GM21723 (cell line): ENCODE measurements at regions not wholly inside any gene's neighbourhood (a gene's known extent, or its start where the extent isn't known, plus 50 kb on each side); places are given as distances from the start of the nearest gene placed in this dataset.
"Not testable (repeated sequence)": the region's sequence is repeated elsewhere in the genome, so short reads cannot be mapped to it uniquely, and the experiment has no call there.

Source experiments
- ATAC-seq: cut with Tn5 transposase; IDR thresholded peaks from one replicate; pipeline ENCODE4 v1.9.1; 2021; ENCODE audit warnings: mild to moderate bottlenecking, moderate library complexity; ENCODE audit not compliant: unreplicated experiment

DNA sequence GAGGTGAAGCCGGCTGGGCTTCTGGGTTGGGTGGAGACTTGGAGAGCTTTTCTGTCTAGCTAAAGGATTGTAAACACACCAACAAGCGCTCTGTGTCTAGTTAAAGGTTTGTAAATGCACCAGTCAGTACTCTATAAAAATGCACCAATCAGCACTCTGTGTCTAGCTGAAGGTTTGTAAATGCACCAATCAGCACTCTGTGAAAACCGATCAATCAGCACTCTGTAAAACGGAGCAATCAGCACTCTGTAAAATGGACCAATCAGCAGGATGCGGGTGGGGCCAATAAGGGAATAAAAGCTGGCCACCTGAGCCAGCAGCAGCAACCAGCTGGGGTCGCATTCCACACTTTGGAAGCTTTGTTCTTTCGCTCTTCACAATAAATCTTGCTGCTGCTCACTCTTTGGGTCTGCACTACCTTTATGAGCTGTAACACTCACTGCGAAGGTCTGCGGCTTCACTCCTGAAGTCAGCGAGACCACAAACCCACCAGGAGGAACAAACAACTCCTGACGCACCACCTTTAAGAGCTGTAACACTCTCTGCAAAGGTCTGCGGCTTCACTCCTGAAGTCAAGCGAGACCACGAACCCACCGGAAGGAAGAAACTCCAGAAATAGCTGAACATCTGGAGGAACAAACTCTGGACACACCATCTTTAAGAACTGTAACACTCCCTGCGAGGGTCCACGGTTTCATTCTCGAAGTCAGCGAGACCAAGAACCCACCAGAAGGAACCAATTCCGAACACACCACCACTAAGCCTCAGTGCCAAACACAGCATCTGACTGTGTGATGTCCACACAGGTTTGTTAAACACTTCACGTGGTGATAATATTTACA, 378.2 kb upstream of the CCDC54 start:
- peak; percentile 67 for ATAC-seq

DNA sequence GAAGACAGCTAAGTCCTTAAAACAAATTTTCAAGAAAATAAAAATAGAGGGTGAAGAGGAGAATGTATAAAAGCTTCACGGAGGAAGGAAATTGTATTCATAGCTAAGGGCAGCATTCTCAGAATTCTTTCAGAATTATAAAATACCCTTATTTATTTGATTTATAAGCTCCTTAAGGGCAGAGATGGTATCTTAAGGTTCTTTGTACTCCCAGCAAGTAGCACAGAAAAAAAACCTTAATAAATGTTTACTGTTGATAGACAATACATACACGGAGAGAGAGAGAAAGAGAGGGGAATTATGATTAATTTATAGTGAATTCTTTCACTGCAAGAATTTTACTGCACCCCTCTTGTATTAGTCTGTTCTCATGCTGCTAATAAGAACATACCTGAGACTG, 375.6 kb upstream of the CCDC54 start:
- no peak for ATAC-seq

- not testable (repeated sequence) for ATAC-seq
Measured at GRCh38 chr3:107005352-107005751, 371.9 kb upstream of the CCDC54 start.

GRCh38 chr3:107008213-107008612, 369.0 kb upstream of the CCDC54 start:
- ATAC-seq, result no peak

DNA sequence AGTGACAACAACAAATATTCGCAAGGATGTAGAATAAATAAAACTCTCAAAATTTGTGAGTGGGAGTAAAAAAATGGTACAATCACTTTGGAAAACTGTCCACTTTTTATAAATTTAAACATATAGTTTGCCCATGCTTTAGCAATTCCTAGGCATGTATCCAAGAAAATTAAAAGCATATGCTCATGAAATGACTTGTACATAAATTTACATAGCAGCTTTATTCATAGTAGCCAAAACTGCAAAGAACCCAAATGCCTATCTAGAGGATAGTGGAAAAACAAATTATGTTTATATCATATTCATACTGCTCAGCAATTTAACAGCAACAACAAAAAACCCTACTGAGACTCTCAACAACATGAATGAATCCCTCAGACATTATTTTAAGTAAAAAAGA, 363.6 kb upstream of the CCDC54 start:
- no peak for ATAC-seq

DNA sequence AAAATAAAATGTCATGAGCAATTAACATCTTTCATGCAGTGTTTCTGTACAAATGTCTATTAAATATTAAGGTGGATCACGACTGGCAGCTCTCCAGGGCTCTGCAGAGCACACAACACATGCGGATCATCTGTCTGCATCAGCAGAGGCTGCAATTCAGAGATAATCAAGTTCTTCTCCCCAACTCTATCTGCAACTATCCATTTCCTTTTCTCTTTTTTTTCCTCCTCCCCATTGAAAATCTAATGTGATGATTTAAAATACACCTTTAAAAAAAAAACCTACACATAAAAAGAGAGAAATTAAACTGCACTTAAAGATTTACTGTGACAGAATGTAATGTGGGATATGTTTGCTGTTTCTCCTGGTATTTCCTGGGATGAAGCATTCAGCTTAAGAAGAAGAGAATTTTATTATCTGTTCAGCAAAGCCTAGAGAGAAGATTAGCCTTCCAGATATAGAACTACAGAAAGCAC, 352.6 kb upstream of the CCDC54 start:
- no peak for ATAC-seq

DNA sequence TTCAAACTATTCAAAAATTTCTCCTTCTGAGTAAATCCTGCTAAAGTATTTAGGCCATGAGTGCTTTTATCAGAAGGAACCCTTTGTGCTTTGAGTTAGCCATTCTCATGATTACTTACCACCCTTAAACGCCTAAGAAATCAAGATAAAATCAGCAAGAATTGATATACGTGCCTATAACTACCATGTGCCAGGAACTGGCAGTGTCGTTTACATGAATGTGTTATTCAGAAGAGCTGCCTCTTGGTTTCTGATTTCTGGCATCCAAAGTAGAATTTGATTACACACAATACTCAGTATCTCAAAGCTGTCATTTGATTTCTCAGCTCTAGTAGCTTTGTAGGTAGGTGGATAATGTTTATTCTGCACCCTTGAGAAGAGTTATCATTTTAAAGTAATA, 351.3 kb upstream of the CCDC54 start:
- no peak for ATAC-seq

DNA sequence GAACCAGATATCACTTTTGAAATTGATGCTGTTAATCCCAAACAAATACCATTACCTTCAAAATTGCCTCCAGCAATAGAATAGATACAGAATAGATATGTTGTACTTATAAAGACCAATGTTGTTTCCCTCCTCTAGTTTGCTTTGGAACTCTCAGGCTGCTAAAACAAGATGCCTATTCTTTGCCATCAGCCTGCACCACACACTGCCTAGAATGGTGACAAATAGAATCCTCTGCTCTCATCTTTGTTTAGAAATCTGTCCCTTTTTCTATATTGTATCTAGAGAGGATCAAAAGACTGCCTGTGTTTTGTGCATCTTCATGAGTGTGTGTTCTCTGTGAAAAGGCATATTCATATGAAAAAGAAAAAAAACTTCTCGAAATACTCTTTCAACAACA, 349.2 kb upstream of the CCDC54 start:
- ATAC-seq, result no peak

DNA sequence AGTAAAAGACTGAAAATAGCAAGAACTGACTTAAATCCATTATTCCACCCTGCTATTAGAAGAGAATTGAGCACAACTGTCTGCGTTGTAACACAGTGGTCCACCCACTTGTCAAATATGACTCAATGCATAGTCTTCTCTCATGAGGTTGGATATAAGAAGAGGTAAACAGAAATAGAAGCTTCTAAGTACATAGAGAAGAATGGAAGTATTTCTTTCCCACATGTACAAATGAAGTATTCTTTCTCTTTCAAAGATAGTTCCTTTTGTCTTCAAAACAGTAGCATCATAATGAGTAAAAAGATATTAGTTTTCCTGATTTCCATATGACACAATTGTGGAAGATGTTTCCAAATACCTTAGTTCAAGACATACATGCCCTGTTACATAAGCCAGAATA, 348.6 kb upstream of the CCDC54 start:
- ATAC-seq, result no peak

DNA sequence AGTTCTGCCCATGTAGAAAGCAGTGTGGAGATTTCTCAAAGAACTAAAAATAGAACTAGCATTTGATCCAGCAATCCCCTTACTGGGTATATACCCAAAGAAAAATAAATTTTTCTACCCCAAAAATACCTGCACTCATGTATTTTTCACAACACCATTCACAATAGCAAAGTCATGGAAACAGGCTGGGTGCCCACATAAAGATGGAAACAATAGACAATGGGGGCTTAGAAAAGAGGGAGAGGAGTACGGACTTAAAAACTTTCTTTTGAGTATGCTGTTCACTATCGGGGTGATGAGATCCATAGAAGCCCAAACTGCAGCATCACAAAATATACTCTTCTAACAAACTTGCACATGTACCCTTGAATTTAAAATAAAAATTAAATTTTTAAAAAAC, 345.1 kb upstream of the CCDC54 start:
- ATAC-seq, result no peak

DNA sequence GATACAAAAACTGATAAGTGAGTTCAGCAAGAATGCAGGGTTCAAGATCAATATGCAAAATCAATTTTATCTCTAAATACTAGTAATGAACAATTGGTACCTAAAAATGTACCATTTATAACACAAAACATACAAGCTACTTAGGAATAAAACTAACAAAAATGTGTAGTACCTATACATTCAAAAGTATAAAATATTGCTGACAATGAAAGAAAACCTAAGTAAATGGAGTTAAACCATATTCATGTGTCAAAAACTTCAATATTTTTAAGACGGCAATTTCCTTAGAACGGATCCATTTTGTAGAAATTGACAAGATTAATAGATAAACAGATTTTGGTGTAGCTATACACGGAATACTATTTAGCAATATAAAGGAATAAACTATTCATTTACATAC, 343.1 kb upstream of the CCDC54 start:
- no peak for ATAC-seq

DNA sequence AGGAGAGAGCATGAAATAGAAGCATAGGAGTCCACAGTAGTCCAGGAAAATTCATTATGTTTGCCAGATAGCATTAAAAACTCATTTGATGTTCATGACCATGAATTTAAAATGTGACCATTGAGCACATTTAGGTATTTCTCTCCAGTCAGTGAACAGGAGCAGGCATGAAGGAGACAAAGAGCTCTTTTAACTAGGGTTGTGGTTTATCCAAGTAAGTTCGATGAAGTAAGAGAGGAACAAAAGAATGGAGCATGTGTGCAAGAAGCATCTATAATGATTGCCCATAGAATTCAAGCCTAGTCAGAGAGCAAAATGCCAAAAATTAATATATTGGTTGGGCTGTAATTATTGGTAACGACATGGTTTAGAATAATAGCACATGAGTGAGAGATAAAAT, 342.1 kb upstream of the CCDC54 start:
- ATAC-seq, result no peak

GRCh38 chr3:107044677-107045076, 332.6 kb upstream of the CCDC54 start:
- no peak for ATAC-seq

- no peak for ATAC-seq
Measured at GRCh38 chr3:107045791-107046190, 331.4 kb upstream of the CCDC54 start.

GRCh38 chr3:107055181-107055942, 321.9 kb upstream of the CCDC54 start:
- no peak for ATAC-seq

DNA sequence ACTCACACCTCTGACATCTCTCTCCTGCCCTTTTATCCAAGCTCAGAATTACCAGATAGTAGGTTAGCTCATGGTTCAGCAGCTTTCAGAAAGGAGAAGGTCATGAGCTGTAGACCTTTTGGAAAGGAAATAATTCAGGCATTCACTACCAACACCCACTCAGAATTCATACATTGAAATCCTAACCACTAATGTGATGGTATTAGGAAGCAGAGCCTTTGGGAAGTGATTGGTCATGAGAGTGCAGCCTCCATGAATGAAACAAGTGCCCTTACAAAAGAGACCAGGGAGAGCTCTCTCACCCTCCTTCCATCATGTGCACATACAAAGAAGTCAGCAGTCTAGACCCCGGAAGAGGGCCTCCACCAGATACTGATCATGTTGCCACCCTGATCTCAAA, 315.8 kb upstream of the CCDC54 start:
- no peak for ATAC-seq

- no peak for ATAC-seq
Measured at GRCh38 chr3:107062310-107062709, 314.9 kb upstream of the CCDC54 start.

DNA sequence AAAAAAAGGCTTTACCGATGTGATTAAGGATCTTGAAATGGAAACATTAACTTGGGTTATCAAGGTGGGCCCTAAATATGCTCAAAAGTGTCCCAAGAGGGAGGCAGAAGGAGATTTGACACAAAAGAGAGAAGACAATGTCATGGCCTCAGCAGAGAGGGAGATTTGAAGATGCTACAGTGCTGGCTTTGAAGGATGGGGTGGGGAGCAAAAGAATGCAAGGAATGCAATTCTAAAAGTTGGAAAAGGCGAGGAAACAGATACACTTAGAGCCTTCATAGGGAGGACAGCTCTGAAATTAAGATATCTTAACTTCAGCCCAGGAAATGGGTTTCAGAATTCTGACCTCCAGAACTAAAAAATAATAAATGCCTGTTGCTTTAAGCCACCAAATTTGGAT, 314.5 kb upstream of the CCDC54 start:
- no peak for ATAC-seq

- no peak for ATAC-seq
Measured at GRCh38 chr3:107063351-107063750, 313.9 kb upstream of the CCDC54 start.

GRCh38 chr3:107064405-107065060, 312.7 kb upstream of the CCDC54 start:
- peak; percentile 97 for ATAC-seq

GRCh38 chr3:107065094-107065861, 312.0 kb upstream of the CCDC54 start:
- ATAC-seq, result no peak
